ENCODE measurements at regions not wholly inside any gene's neighbourhood (a gene's known extent, or its start where the extent isn't known, plus 50 kb on each side); places are given as distances from the start of the nearest gene placed in this dataset.

DNA sequence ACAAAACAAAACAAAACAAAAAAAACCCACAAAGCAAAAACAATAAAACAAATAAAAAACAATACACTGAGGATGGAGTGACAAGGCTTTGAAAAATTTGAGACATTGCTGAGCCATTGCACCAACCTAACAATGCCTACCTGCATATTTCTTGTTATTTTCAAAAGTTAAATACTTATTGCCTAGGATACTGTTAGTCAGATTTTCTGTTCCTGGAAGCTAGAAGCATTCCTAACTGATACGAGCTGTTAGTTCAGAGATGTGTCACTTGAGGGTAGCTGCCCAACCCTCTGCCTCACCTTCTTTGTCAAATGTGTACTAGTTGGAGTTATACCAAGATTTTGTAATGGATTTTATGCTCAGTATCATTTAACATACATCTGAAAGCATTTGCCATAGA is 187.2 kb downstream of the TXNL1 start:
- no peaks in the 10 kb centered on the region for H3K36me3 ChIP-seq (ENCODE audit: low read length)
- no peaks in the 10 kb centered on the region for H3K27me3 ChIP-seq (ENCODE audit: low read length)
- H3F3A ChIP-seq (ENCODE audit: insufficient read depth), result no peaks in the 10 kb centered on the region
- no peaks in the 10 kb centered on the region for H3K9me2 ChIP-seq (replicated peaks; ENCODE audit: insufficient read depth, low read length)
- no peaks in the 10 kb centered on the region for H4K20me1 ChIP-seq (ENCODE audit: low read depth, low read length)
- no peak overlapping the region for H2AFZ ChIP-seq (ENCODE audit: low read depth, low read length, severe bottlenecking)
- TF ChIP-seq, protein P1, sequence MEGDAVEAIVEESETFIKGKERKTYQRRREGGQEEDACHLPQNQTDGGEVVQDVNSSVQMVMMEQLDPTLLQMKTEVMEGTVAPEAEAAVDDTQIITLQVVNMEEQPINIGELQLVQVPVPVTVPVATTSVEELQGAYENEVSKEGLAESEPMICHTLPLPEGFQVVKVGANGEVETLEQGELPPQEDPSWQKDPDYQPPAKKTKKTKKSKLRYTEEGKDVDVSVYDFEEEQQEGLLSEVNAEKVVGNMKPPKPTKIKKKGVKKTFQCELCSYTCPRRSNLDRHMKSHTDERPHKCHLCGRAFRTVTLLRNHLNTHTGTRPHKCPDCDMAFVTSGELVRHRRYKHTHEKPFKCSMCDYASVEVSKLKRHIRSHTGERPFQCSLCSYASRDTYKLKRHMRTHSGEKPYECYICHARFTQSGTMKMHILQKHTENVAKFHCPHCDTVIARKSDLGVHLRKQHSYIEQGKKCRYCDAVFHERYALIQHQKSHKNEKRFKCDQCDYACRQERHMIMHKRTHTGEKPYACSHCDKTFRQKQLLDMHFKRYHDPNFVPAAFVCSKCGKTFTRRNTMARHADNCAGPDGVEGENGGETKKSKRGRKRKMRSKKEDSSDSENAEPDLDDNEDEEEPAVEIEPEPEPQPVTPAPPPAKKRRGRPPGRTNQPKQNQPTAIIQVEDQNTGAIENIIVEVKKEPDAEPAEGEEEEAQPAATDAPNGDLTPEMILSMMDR (IDR thresholded peaks at IDR 0.05; ENCODE audit: insufficient read depth, low read length, poor library complexity, severe bottlenecking), result no peak
- TF ChIP-seq EZH2phosphoT487 (conservative IDR thresholded peaks at IDR 0.05; ENCODE audit: low read length), result no peak
- H3K4me2 ChIP-seq (ENCODE audit: low read depth, low read length, poor library complexity, severe bottlenecking), result no peak overlapping the region
- no peak overlapping the region for H3K4me3 ChIP-seq (ENCODE audit: insufficient read depth, low read length, poor library complexity, severe bottlenecking)
- H3K79me2 ChIP-seq (ENCODE audit: insufficient read depth, low read length), result no peaks in the 10 kb centered on the region
- no peaks in the 10 kb centered on the region for H3K9me3 ChIP-seq (ENCODE audit: insufficient read depth, low read length)
- H3K9ac ChIP-seq (ENCODE audit: low read length), result no peak overlapping the region
- H3K27ac ChIP-seq (ENCODE audit: low read depth, low read length), result no peak overlapping the region

GRCh38 chr18:56448751-56449150 is 189.6 kb downstream of the TXNL1 start:
- no peaks in the 10 kb centered on the region for H3K9me2 ChIP-seq (replicated peaks; ENCODE audit: insufficient read depth, low read length)
- H2AFZ ChIP-seq (ENCODE audit: low read depth, low read length, severe bottlenecking), result no peak overlapping the region
- H3F3A ChIP-seq (ENCODE audit: insufficient read depth), result no peaks in the 10 kb centered on the region
- no peaks in the 10 kb centered on the region for H3K79me2 ChIP-seq (ENCODE audit: insufficient read depth, low read length)
- no peak overlapping the region for H3K4me3 ChIP-seq (ENCODE audit: insufficient read depth, low read length, poor library complexity, severe bottlenecking)
- no peak overlapping the region for H3K9ac ChIP-seq (ENCODE audit: low read length)
- H3K4me2 ChIP-seq (ENCODE audit: low read depth, low read length, poor library complexity, severe bottlenecking), result no peak overlapping the region
- no peak overlapping the region for H3K27ac ChIP-seq (ENCODE audit: low read depth, low read length)
- no peaks in the 10 kb centered on the region for H3K36me3 ChIP-seq (ENCODE audit: low read length)
- no peaks in the 10 kb centered on the region for H4K20me1 ChIP-seq (ENCODE audit: low read depth, low read length)
- no peak for TF ChIP-seq EZH2phosphoT487 (conservative IDR thresholded peaks at IDR 0.05; ENCODE audit: low read length)
- TF ChIP-seq, protein P1 (IDR thresholded peaks at IDR 0.05; ENCODE audit: insufficient read depth, low read length, poor library complexity, severe bottlenecking), result no peak
- H3K27me3 ChIP-seq (ENCODE audit: low read length), result no peaks in the 10 kb centered on the region
- H3K9me3 ChIP-seq (ENCODE audit: insufficient read depth, low read length), result no peaks in the 10 kb centered on the region

GRCh38 chr18:56445422-56445821 is 193.0 kb downstream of the TXNL1 start:
- H2AFZ ChIP-seq (ENCODE audit: low read depth, low read length, severe bottlenecking), result no peak overlapping the region
- no peak overlapping the region for H3K4me3 ChIP-seq (ENCODE audit: insufficient read depth, low read length, poor library complexity, severe bottlenecking)
- H3K9me3 ChIP-seq (ENCODE audit: insufficient read depth, low read length), result no peaks in the 10 kb centered on the region
- no peaks in the 10 kb centered on the region for H3K9me2 ChIP-seq (replicated peaks; ENCODE audit: insufficient read depth, low read length)
- H3K27ac ChIP-seq (ENCODE audit: low read depth, low read length), result no peak overlapping the region
- H3K36me3 ChIP-seq (ENCODE audit: low read length), result no peaks in the 10 kb centered on the region
- H3F3A ChIP-seq (ENCODE audit: insufficient read depth), result no peaks in the 10 kb centered on the region
- no peaks in the 10 kb centered on the region for H4K20me1 ChIP-seq (ENCODE audit: low read depth, low read length)
- H3K4me2 ChIP-seq (ENCODE audit: low read depth, low read length, poor library complexity, severe bottlenecking), result no peak overlapping the region
- no peak for TF ChIP-seq EZH2phosphoT487 (conservative IDR thresholded peaks at IDR 0.05; ENCODE audit: low read length)
- TF ChIP-seq, protein P1 (IDR thresholded peaks at IDR 0.05; ENCODE audit: insufficient read depth, low read length, poor library complexity, severe bottlenecking), result no peak
- H3K9ac ChIP-seq (ENCODE audit: low read length), result no peak overlapping the region
- H3K27me3 ChIP-seq (ENCODE audit: low read length), result no peaks in the 10 kb centered on the region
- no peaks in the 10 kb centered on the region for H3K79me2 ChIP-seq (ENCODE audit: insufficient read depth, low read length)

Measured in SU-DHL-6 (cell line).